H1 (cell line): ENCODE measurements at regions not wholly inside any gene's neighbourhood (a gene's known extent, or its start where the extent isn't known, plus 50 kb on each side); places are given as distances from the start of the nearest gene placed in this dataset.

Experiments
- CTCF ChIA-PET: fragments of 300-600 bp; sonication (Branson Sonifier 250); formaldehyde crosslinking; loops from one replicate; lab custom pipeline; 2021; ENCODE audit not compliant: partially characterized antibody; lab: Charles Lee
- POLR2A ChIA-PET: fragments of 300-600 bp; sonication (Branson Sonifier 250); formaldehyde crosslinking; loops from one replicate; lab custom pipeline; 2021; ENCODE audit warnings: inconsistent platforms; ENCODE audit not compliant: partially characterized antibody; lab: Charles Lee
- DNase-seq, 2 experiments: peaks; one replicate each; pipeline versions ENCODE4 v3.0.0 to v3.0.0-alpha.2; 2010 to 2022; ENCODE audit warnings: low spot score in 2 of 2, low read depth in 1 of 2, mixed read lengths in 1 of 2
- FAIRE-seq: peaks from 2 replicates; lab custom pipeline; 2011; peaks lifted over from hg19 to GRCh38; lab: Jason Lieb, UNC
- H2AFZ ChIP-seq: 2 replicates; pipeline ENCODE4 v1.8.1; 2012; ENCODE audit warnings: low read length, inconsistent platforms
- H2AK5ac ChIP-seq: 2 replicates; pipeline ENCODE4 v1.6.1; 2013; ENCODE audit warnings: low read depth, low read length
- H2BK120ac ChIP-seq: replicated peaks from 2 replicates; pipeline ENCODE3; 2013; ENCODE audit warnings: low read depth, low read length, inconsistent platforms
- H2BK12ac ChIP-seq: 2 replicates; pipeline ENCODE4 v1.6.1; 2013; ENCODE audit warnings: low read depth, low read length
- H2BK15ac ChIP-seq: 2 replicates; pipeline ENCODE4 v1.6.1; 2013; ENCODE audit warnings: low read length
- H2BK20ac ChIP-seq: 2 replicates; pipeline ENCODE4 v1.6.1; 2013; ENCODE audit warnings: low read length
- H2BK5ac ChIP-seq: 2 replicates; pipeline ENCODE4 v1.6.1; 2013; ENCODE audit warnings: low read depth, low read length
- H3K14ac ChIP-seq: 2 replicates; pipeline ENCODE4 v1.6.1; 2013; ENCODE audit warnings: inconsistent platforms; ENCODE audit not compliant: insufficient read length
- H3K18ac ChIP-seq: 2 replicates; pipeline ENCODE4 v1.6.1; 2013; ENCODE audit warnings: low read length; ENCODE audit errors: extremely low read depth
- H3K23ac ChIP-seq: 2 replicates; pipeline ENCODE4 v1.6.1; 2013; ENCODE audit warnings: inconsistent platforms; ENCODE audit not compliant: insufficient read length
- H3K23me2 ChIP-seq: 2 replicates; pipeline ENCODE4 v1.6.1; 2013; ENCODE audit warnings: low read depth, low read length
- H3K27ac ChIP-seq: 2 replicates; pipeline ENCODE4 v1.6.1; 2011; ENCODE audit warnings: low read depth, low read length, inconsistent platforms
- H3K27me3 ChIP-seq, 4 experiments: replicated peaks in 1 of 4; 1 replicate in 1 of 4; 2 replicates in 3 of 4; pipeline versions ENCODE4 v1.6.1 to v1.8.1; 2011 to 2013; ENCODE audit warnings: low read length in 3 of 4, mild to moderate bottlenecking in 3 of 4, inconsistent platforms in 2 of 4, mixed read lengths in 2 of 4, moderate library complexity in 1 of 4; ENCODE audit not compliant: control insufficient read depth in 3 of 4, insufficient read depth in 3 of 4; ENCODE audit errors: extremely low read depth in 1 of 4
- H3K36me3 ChIP-seq, 4 experiments: 2 replicates each; pipeline versions ENCODE4 v1.6.1 to v1.8.1; 2011 to 2013; ENCODE audit warnings: mild to moderate bottlenecking in 4 of 4, low read length in 3 of 4, moderate library complexity in 2 of 4, control low read depth in 1 of 4, inconsistent platforms in 1 of 4; ENCODE audit not compliant: insufficient read depth in 4 of 4, control insufficient read depth in 2 of 4
- H3K4ac ChIP-seq: replicated peaks from 2 replicates; pipeline ENCODE3; 2013; ENCODE audit warnings: low read length, low read depth, mixed read lengths, inconsistent platforms; ENCODE audit not compliant: insufficient read length
- H3K4me1 ChIP-seq, 4 experiments: replicated peaks in 1 of 4; 1 replicate in 1 of 4; 2 replicates in 3 of 4; pipeline versions ENCODE4 v1.6.1 to v1.8.1; 2011 to 2013; ENCODE audit warnings: low read length in 3 of 4, inconsistent platforms in 2 of 4, mixed read lengths in 1 of 4; ENCODE audit not compliant: insufficient read depth in 4 of 4, control insufficient read depth in 3 of 4
- H3K4me2 ChIP-seq, 2 experiments: 2 replicates each; pipeline versions ENCODE4 v1.6.1 to v1.8.1; 2011 to 2013; ENCODE audit warnings: low read depth in 2 of 2, low read length in 2 of 2, control low read depth in 1 of 2, inconsistent platforms in 1 of 2, mild to moderate bottlenecking in 1 of 2; ENCODE audit not compliant: insufficient read depth in 1 of 2
- H3K4me3 ChIP-seq, 4 experiments: fragments of 200-600, 300-600 bp in 1 of 4; sonication (generic), shearing (Covaris generic), sonication (Bioruptor Twin) in 1 of 4; 2 replicates each; pipeline versions ENCODE4 v1.5.1 to v1.8.1; 2011 to 2016; ENCODE audit warnings: low read length in 4 of 4, low read depth in 3 of 4, control low read depth in 2 of 4, inconsistent platforms in 2 of 4, mild to moderate bottlenecking in 2 of 4, mixed read lengths in 1 of 4, moderate library complexity in 1 of 4; ENCODE audit not compliant: insufficient read depth in 2 of 4; ENCODE audit errors: extremely low read depth in 1 of 4
- H3K56ac ChIP-seq: replicated peaks from 2 replicates; pipeline ENCODE3; 2013; ENCODE audit warnings: low read depth, mild to moderate bottlenecking, mixed read lengths, low read length, inconsistent platforms; ENCODE audit not compliant: insufficient read length
- H3K79me1 ChIP-seq: 2 replicates; pipeline ENCODE4 v1.6.1; 2013; ENCODE audit warnings: low read depth, low read length, control low read depth
- H3K79me2 ChIP-seq, 2 experiments: 2 replicates each; pipeline versions ENCODE4 v1.6.1 to v1.8.1; 2012 to 2013; ENCODE audit warnings: low read length in 2 of 2, mild to moderate bottlenecking in 2 of 2, inconsistent platforms in 1 of 2; ENCODE audit not compliant: insufficient read depth in 2 of 2, control insufficient read depth in 1 of 2
- H3K9ac ChIP-seq, 4 experiments: replicated peaks in 1 of 4; 1 replicate in 1 of 4; 2 replicates in 3 of 4; pipeline versions ENCODE4 v1.6.1 to v1.8.1; 2011 to 2013; ENCODE audit warnings: low read depth in 3 of 4, low read length in 3 of 4, control low read depth in 2 of 4, mild to moderate bottlenecking in 2 of 4, moderate library complexity in 2 of 4, inconsistent platforms in 1 of 4; ENCODE audit errors: extremely low read depth in 1 of 4
- H3K9me3 ChIP-seq, 2 experiments: 2 replicates each; pipeline versions ENCODE4 v1.6.1 to v1.8.1; 2012 to 2013; ENCODE audit warnings: mild to moderate bottlenecking in 2 of 2, moderate library complexity in 2 of 2, control low read depth in 1 of 2, inconsistent platforms in 1 of 2, low read depth in 1 of 2, low read length in 1 of 2, mixed read lengths in 1 of 2; ENCODE audit not compliant: insufficient read depth in 2 of 2
- H4K20me1 ChIP-seq, 2 experiments: replicated peaks in 1 of 2; 2 replicates each; pipeline versions ENCODE3 to v1.8.1; 2011 to 2013; ENCODE audit warnings: inconsistent platforms in 2 of 2, low read length in 2 of 2, mild to moderate bottlenecking in 1 of 2; ENCODE audit not compliant: insufficient read depth in 2 of 2, control insufficient read depth in 1 of 2
- H4K5ac ChIP-seq: 2 replicates; pipeline ENCODE4 v1.6.1; 2013; ENCODE audit warnings: low read length, low read depth, mixed read lengths, inconsistent platforms; ENCODE audit not compliant: insufficient read length
- H4K8ac ChIP-seq: 2 replicates; pipeline ENCODE4 v1.8.0; 2013; ENCODE audit warnings: mild to moderate bottlenecking, moderate library complexity, low read length, inconsistent platforms; ENCODE audit not compliant: insufficient read depth; ENCODE audit errors: extremely low read depth
- H4K91ac ChIP-seq: replicated peaks from 2 replicates; pipeline ENCODE3; 2013; ENCODE audit warnings: low read length, mixed read lengths, inconsistent platforms; ENCODE audit not compliant: insufficient read length
- BRCA1 ChIP-seq: IDR thresholded peaks from 2 replicates; pipeline ENCODE4 v1.6.1; 2012; ENCODE audit warnings: low read depth, low read length, improper control_type of control experiment
- TAF1 ChIP-seq: IDR thresholded peaks from 2 replicates; pipeline ENCODE4 v1.6.1; 2011; ENCODE audit warnings: mild to moderate bottlenecking, low read depth, low read length
- WGBS, 2 experiments: shearing (Covaris generic) in 1 of 2; methylation state at CpG; one replicate each; pipeline versions ENCODE4 v1.1.6 to v1.1.7; 2013 to 2015; ENCODE audit warnings: low lambda C conversion rate in 2 of 2, mixed read lengths in 2 of 2, inconsistent platforms in 1 of 2, low coverage in 1 of 2, missing lambda C conversion rate in 1 of 2; ENCODE audit not compliant: insufficient replicate concordance in 2 of 2, insufficient coverage in 1 of 2, insufficient read length in 1 of 2; ENCODE audit errors: extremely low coverage in 1 of 2, missing lambda C conversion rate in 1 of 2; 5-methylcytosine and 5-hydroxymethylcytosine counted together

DNA sequence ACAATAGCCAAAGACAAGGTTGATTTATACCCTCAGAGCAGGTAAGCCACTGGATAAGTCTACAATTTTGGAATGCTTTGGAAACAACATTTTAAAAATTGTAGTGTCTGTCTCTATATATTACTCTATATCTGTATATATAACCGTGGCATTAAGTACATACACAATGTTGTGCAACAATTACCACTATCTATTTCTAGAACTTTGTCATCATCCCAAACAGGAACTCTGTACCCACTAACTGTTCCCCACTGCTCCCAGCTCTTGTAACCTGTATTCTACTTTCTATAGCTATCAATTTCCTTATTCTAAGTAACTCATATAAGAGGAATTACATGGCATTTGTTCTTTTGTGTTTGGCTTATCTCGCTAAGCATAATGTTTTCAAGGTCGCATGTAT, 78.2 kb upstream of the ASCC3 start:
- H3K9ac ChIP-seq: no peak overlapping the region
- no peaks in the 10 kb centered on the region for H3K9me3 ChIP-seq
- no peaks in the 10 kb centered on the region for H3K79me1 ChIP-seq
- H2BK5ac ChIP-seq: no peak overlapping the region
- ChIA-PET CTCF (interaction anchor here (0.7 to 1.3 kb wide), 2 partner anchors 13 to 35 kb away, joined by 3 to 4 read pairs; no protein-coding TSS in a partner anchor), POLR2A (no interaction called here)
- H3K4me3 ChIP-seq: no peak overlapping the region
- no peak overlapping the region for H3K27ac ChIP-seq
- H3K18ac ChIP-seq: no peak overlapping the region
- H3K14ac ChIP-seq: no peak overlapping the region
- no peak overlapping the region for H2BK20ac ChIP-seq
- no peaks in the 10 kb centered on the region for H3K36me3 ChIP-seq
- H3K56ac ChIP-seq: no peak overlapping the region
- no peaks in the 10 kb centered on the region for H4K20me1 ChIP-seq
- no peaks in the 10 kb centered on the region for H3K79me2 ChIP-seq
- H2AFZ ChIP-seq: no peak overlapping the region
- H3K4me2 ChIP-seq: no peak overlapping the region
- no peak overlapping the region for H2BK15ac ChIP-seq
- H2BK12ac ChIP-seq: no peak overlapping the region
- TF ChIP-seq BRCA1: no peak
- no peak for TF ChIP-seq TAF1
- WGBS, 2 experiments: 94% methylated on average over 3 of the region's 3 CpGs; no CpG with 5 or more reads in 1 of the 2 experiments
- H4K5ac ChIP-seq: no peak overlapping the region
- H3K27me3 ChIP-seq: no peaks in the 10 kb centered on the region
- no peak overlapping the region for H4K8ac ChIP-seq
- DNase-seq (no peak), FAIRE-seq (no peak)
- H2BK120ac ChIP-seq: no peak overlapping the region
- no peaks in the 10 kb centered on the region for H3K4me1 ChIP-seq
- H3K23ac ChIP-seq: no peak overlapping the region
- H2AK5ac ChIP-seq: no peak overlapping the region
- H3K4ac ChIP-seq: no peak overlapping the region
- no peaks in the 10 kb centered on the region for H3K23me2 ChIP-seq
- H4K91ac ChIP-seq: no peak overlapping the region
